ENCODE measurements at regions not wholly inside any gene's neighbourhood (a gene's known extent, or its start where the extent isn't known, plus 50 kb on each side); places are given as distances from the start of the nearest gene placed in this dataset.

GRCh38 chr1:163824006-163824405 lies 502.3 kb downstream of the NUF2 start:
- no peak for DNase-seq (ENCODE audit: low read depth in 1 of 2, low spot score in 1 of 2)
- no peak overlapping the region for H3K4me3 ChIP-seq (replicated peaks; ENCODE audit: insufficient read depth, low read length)
- TF ChIP-seq GABPA (IDR thresholded peaks at IDR 0.05; ENCODE audit: low read depth) (no peak), SPI1 (IDR thresholded peaks at IDR 0.05; ENCODE audit: borderline replicate concordance, low read depth) (no peak), REST (IDR thresholded peaks at IDR 0.05; ENCODE audit: insufficient replicate concordance, low read depth) (no peak), CTCF (IDR thresholded peaks at IDR 0.05; ENCODE audit: insufficient read depth, low read length) (no peak), POLR2AphosphoS5 (IDR thresholded peaks at IDR 0.05; ENCODE audit: low read depth) (no peak)
- H3K27ac ChIP-seq (replicated peaks): no peak overlapping the region
- H3K27me3 ChIP-seq (ENCODE audit: insufficient read depth, poor library complexity, severe bottlenecking): no peaks in the 10 kb centered on the region

DNA sequence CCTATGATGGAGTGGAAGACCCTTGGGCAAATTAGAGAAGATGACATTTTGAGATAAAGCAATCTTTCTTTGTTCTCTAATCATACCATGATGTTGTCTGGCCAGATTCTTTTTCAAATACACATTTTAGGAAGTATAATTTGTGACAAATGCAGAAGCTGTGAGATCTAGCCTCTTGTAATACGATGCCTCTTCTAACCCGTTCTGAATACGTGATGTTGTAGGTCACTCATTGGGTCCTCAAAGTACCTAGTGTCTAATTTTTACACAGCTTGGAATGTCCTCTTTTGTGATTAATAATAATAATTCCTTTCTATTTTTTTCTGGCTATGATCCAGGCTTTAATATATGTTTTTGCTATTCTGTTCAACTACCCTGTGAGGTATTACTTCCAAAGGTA lies 502.7 kb downstream of the NUF2 start:
- H3K4me3 ChIP-seq (replicated peaks; ENCODE audit: insufficient read depth, low read length): no peak overlapping the region
- TF ChIP-seq GABPA (IDR thresholded peaks at IDR 0.05; ENCODE audit: low read depth) (no peak), POLR2AphosphoS5 (IDR thresholded peaks at IDR 0.05; ENCODE audit: low read depth) (no peak), REST (IDR thresholded peaks at IDR 0.05; ENCODE audit: insufficient replicate concordance, low read depth) (no peak), CTCF (IDR thresholded peaks at IDR 0.05; ENCODE audit: insufficient read depth, low read length) (no peak), SPI1 (IDR thresholded peaks at IDR 0.05; ENCODE audit: borderline replicate concordance, low read depth) (no peak)

GRCh38 chr1:163826500-163826899 lies 504.7 kb downstream of the NUF2 start:
- no peak overlapping the region for H3K4me3 ChIP-seq (replicated peaks; ENCODE audit: insufficient read depth, low read length)
- no peak for DNase-seq (ENCODE audit: low read depth in 1 of 2, low spot score in 1 of 2)

More for the DNA sequence above, 502.7 kb downstream of the NUF2 start:
- Histone ChIP-seq H3K27ac (replicated peaks) (no peak overlapping the region), H3K27me3 (ENCODE audit: insufficient read depth, poor library complexity, severe bottlenecking) (no peaks in the 10 kb centered on the region)
- no peak for DNase-seq (ENCODE audit: low read depth in 1 of 2, low spot score in 1 of 2)

More at GRCh38 chr1:163826500-163826899, 504.7 kb downstream of the NUF2 start:
- no peaks in the 10 kb centered on the region for H3K27me3 ChIP-seq (ENCODE audit: insufficient read depth, poor library complexity, severe bottlenecking)
- no peak overlapping the region for H3K27ac ChIP-seq (replicated peaks)
- no peak for TF ChIP-seq POLR2AphosphoS5 (IDR thresholded peaks at IDR 0.05; ENCODE audit: low read depth)
- no peak for TF ChIP-seq CTCF (IDR thresholded peaks at IDR 0.05; ENCODE audit: insufficient read depth, low read length)
- no peak for TF ChIP-seq SPI1 (IDR thresholded peaks at IDR 0.05; ENCODE audit: borderline replicate concordance, low read depth)
- no peak for TF ChIP-seq REST (IDR thresholded peaks at IDR 0.05; ENCODE audit: insufficient replicate concordance, low read depth)
- no peak for TF ChIP-seq GABPA (IDR thresholded peaks at IDR 0.05; ENCODE audit: low read depth)

Measured in HL-60 (cell line).